GM21717 (cell line): ENCODE measurements at regions not wholly inside any gene's neighbourhood (a gene's known extent, or its start where the extent isn't known, plus 50 kb on each side); places are given as distances from the start of the nearest gene placed in this dataset.
"Not testable (repeated sequence)": the region's sequence is repeated elsewhere in the genome, so short reads cannot be mapped to it uniquely, and the experiment has no call there.

ENCODE experiments used
- ATAC-seq: cut with Tn5 transposase; IDR thresholded peaks from one replicate; pipeline ENCODE4 v1.9.1; 2021; ENCODE audit warnings: mild to moderate bottlenecking, moderate library complexity; ENCODE audit not compliant: unreplicated experiment

DNA sequence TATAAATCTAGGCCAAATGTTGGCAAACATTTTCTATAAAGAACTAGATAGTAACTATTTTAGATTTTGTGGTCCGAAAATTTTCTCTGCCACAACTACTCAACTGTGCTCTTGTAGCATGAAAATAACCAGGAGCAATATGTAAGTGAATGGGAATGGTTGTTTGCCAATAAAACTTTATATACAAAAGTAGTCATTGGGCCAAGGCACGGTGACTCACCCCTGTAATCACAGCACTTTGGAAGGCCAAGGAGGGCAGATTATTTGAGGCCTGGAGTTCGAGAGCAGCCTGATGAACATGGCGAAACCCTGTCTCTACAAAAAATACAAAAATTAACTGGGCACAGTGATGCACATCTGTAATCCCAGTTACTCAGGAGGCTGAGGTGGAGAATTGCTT lies 617.1 kb downstream of the EPM2A start:
- no peak for ATAC-seq

GRCh38 chr6:145119081-145119480 lies 616.2 kb downstream of the EPM2A start:
- no peak for ATAC-seq

GRCh38 chr6:145132709-145133108 lies 602.6 kb downstream of the EPM2A start:
- no peak for ATAC-seq

DNA sequence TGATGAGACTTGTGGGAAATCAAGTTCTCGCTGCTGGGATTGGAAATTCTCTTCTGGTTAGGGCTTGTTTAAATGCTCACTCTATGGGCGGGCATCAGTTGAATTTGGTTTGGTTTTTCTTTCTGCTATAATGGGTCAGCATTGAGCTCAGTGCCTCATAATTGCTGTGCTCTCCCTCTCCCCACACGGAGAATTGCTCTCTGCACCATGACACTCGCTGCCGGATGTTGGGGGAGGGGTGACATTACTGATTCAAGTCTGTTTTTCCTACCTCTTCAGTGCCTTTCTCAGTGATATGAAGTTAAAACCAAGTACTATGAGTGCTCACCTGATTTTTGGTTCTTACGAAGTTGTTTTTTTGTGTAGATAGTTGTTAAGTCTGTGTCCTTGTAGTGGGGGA lies 599.6 kb downstream of the EPM2A start:
- no peak for ATAC-seq

DNA sequence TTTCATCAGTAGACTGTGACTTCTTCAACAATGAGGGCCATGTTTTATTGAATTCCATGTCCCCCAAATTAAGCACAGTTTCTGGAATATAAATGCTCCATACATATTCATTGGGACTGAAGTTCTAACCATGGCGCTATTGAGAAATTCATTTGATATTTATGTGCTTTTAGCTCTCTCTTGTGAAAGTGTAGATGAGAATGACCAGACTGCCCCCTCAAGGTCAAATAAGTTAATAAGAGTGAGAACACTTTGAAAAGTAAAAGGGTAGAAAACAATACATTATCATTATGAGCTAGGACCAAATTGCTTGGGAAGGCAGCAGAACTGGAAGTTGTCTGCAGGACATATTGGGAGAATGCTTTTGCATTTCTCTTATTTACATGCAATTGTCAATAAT lies 597.9 kb downstream of the EPM2A start:
- ATAC-seq, result no peak

DNA sequence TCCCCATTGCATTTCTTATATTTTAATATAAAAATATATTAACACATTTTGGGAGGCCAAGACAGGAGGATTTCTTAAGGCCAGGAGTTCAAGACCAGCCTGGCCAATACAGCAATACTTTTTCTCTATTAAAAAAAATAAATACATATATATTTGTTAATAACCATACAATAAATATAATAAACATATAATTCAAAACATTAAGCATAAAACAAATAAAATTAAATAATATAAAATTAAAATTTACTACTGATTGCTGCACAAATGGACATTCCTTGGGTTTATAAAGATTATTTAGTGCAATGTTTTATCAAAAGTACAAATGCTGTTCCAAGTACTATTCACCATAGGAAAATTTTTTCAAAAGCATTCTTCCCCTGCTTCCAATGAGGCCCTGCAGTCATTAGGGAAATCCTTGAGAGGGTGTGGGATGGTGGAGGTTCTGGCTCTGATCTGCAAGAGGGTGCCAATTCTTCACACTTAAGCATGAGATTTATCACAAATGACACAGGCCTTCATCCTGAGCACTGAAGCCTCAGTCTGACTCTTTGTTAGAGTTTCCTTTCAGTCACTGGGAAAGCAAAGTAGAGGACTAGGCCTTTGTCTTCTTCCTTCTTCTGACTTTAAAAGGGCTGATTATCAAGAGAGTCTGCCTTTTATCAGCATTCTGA lies 596.7 kb downstream of the EPM2A start:
- no peak for ATAC-seq

DNA sequence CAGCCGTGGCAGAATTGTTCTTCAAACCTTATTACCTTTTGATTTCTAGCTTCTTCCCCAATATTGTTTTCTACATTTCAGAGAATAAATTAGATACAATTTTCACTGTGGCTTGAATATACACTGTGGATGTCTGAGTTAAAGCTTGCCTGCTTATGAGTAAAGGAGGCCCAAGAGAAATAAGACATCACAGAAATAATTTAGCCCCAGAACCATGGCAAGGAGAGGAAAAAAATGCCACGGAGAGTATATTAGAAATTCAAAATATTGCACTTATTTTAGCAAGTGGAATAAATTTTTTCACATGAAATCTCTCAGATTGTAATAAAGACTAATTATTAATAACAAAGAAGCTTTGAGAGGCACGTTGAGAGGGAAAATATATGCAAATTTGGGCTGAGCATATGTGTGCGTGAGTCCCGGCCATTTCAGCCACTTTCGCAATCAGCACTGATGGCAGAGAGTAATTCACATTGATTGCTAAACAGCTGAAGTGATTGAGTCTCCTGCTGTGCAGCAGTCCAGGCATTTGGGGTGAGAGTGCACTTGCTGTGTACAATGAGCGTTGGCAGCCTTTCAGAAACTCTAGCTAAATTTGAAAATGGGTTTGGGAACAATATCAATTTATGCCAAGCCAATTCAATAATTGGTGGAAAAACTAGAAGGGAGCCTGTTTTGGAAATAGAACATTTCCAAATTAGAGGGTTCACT lies 596.0 kb downstream of the EPM2A start:
- no peak for ATAC-seq

GRCh38 chr6:145139895-145140294 lies 595.4 kb downstream of the EPM2A start:
- ATAC-seq, result no peak

- no peak for ATAC-seq
Observed at GRCh38 chr6:145141572-145141971, 593.7 kb downstream of the EPM2A start.

DNA sequence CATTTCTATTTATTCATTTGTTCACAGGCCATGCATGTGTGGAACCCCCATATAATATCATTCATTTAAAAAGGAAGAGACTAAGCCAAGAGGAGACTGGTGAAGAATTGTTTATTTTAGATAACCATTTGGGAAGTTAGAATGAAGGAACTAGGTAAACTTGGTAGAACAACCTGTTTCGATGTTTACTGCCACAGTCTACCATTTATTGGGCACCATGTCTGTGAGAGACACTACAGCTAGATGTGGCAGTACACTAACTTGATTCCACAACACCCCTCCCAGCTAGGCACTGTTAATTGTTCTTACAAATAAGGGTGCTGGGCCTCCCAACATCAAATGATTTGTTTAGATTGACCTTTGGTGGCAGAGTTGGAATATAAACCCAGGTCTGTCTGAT lies 592.4 kb downstream of the EPM2A start:
- no peak for ATAC-seq

GRCh38 chr6:145143379-145143778 lies 591.9 kb downstream of the EPM2A start:
- no peak for ATAC-seq

GRCh38 chr6:145147559-145147958 lies 587.8 kb downstream of the EPM2A start:
- no peak for ATAC-seq

DNA sequence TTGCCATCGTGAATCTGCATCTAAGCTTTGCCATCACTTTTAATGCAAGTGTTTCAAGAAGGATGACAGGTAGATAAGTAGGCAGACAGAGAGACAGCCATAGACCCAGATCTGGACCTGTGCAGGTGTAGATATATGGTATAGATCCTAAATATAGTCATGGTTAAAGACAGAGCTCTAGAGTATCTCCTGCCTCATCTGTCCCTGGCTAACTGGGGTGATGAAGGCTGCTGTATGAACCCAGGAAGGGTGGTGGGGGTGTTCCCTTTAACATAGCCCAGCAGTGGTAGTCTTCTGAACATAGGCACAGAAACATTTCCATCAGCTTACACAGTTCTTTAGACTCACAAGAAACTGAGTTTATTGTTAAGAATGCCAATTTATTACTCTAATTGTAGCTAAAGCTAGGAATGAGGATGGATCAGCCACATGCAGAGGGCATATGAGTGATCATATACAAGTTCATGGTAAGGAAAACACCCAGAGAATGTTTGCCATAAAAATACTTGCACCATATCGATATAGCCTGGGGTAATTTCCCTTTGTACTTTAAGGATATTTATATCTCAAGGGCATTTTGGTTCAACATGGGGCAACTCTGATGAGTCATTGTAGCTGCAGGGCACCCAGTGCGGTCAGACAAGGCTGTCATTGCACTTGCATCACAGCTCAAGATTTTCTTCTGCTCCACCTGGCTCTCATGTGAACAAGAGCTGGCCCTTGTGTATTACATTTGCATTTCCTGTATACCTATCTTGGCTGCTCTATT lies 587.2 kb downstream of the EPM2A start:
- ATAC-seq, result peak; percentile 69

GRCh38 chr6:145148776-145149175 lies 586.5 kb downstream of the EPM2A start:
- no peak for ATAC-seq

DNA sequence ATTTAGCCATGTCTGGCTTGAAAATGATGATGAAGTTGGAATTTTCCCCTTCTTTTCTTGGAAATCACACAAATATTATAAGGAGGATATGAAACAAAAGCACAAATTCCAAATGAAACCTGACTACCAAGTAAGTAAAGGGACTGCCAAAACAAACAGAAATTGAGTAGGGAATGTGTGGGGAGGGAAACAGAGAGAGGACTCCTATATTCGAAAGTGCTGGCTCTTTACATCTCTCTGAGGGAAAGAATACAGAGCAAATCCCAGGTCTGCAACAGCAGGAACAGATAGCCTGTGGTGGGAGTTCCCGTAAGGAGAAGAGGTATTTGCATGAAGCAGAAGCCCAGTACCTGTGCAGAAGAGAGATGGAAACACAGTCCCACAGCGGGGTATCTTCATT lies 583.7 kb downstream of the EPM2A start:
- no peak for ATAC-seq

- ATAC-seq, result no peak
Observed at GRCh38 chr6:145153495-145153894, 581.8 kb downstream of the EPM2A start.

DNA sequence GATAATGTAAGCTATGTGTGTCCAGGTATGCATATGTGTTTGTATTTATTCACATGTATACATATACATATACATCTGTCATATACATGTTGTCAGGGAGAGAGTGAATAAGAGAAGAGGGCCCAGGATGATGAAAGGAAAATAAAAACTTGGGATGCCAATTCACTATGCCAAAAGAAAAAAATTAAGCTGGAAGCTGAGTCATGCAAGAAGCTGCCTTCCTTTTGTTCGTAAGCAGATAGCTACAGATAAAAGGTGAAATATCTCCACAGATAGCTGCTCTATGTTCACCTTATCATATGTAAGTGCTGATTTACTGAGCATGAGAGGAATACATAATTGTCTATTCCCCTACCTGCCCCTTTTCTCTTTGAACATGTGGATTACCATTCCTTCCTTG lies 579.9 kb downstream of the EPM2A start:
- no peak for ATAC-seq

- peak; percentile 64 for ATAC-seq
Observed at GRCh38 chr6:145155873-145156782, 579.2 kb downstream of the EPM2A start.

GRCh38 chr6:145158636-145159035 lies 576.7 kb downstream of the EPM2A start:
- ATAC-seq, result not testable (repeated sequence)

GRCh38 chr6:145159921-145160320 lies 575.4 kb downstream of the EPM2A start:
- no peak for ATAC-seq

GRCh38 chr6:145161501-145161900 lies 573.8 kb downstream of the EPM2A start:
- ATAC-seq, result no peak
